Mesenchymal stem cell (in vitro differentiated cells and primary cell): ENCODE measurements at regions not wholly inside any gene's neighbourhood (a gene's known extent, or its start where the extent isn't known, plus 50 kb on each side); places are given as distances from the start of the nearest gene placed in this dataset.

Experiments
- DNase-seq: peaks from one replicate; pipeline ENCODE4 v3.0.0-alpha.2; 2013
- H2AFZ ChIP-seq: one replicate; pipeline ENCODE4 v1.6.1; 2013; ENCODE audit warnings: low read depth, mild to moderate bottlenecking, control low read depth, inconsistent platforms, low read length, moderate library complexity
- H2AK5ac ChIP-seq: 2 replicates; pipeline ENCODE4 v1.6.1; 2013; ENCODE audit warnings: low read length, moderate library complexity, mild to moderate bottlenecking, inconsistent platforms; ENCODE audit not compliant: severe bottlenecking
- H2BK120ac ChIP-seq: one replicate; pipeline ENCODE4 v1.6.1; 2013; ENCODE audit warnings: low read depth, mild to moderate bottlenecking, inconsistent platforms, low read length, moderate library complexity
- H2BK12ac ChIP-seq, 2 experiments: one replicate each; pipeline ENCODE4 v1.6.1; 2013; ENCODE audit warnings: inconsistent platforms in 2 of 2, low read length in 2 of 2, mild to moderate bottlenecking in 2 of 2, moderate library complexity in 2 of 2, control low read depth in 1 of 2
- H2BK15ac ChIP-seq: one replicate; pipeline ENCODE4 v1.6.1; 2013; ENCODE audit warnings: mild to moderate bottlenecking, low read depth, inconsistent platforms; ENCODE audit not compliant: poor library complexity, severe bottlenecking
- H2BK5ac ChIP-seq: 2 replicates; pipeline ENCODE4 v1.6.1; 2013; ENCODE audit warnings: low read depth, mild to moderate bottlenecking, low read length, control low read depth, inconsistent platforms; ENCODE audit not compliant: poor library complexity, severe bottlenecking
- H3K14ac ChIP-seq, 2 experiments: one replicate each; pipeline ENCODE4 v1.6.1; 2013; ENCODE audit warnings: inconsistent platforms in 2 of 2, low read length in 2 of 2, control low read depth in 1 of 2, mild to moderate bottlenecking in 1 of 2, moderate library complexity in 1 of 2
- H3K18ac ChIP-seq, 2 experiments: one replicate each; pipeline ENCODE4 v1.6.1; 2013; ENCODE audit warnings: inconsistent platforms in 2 of 2, low read length in 2 of 2, control low read depth in 1 of 2, low read depth in 1 of 2, mild to moderate bottlenecking in 1 of 2
- H3K23ac ChIP-seq, 2 experiments: one replicate each; pipeline ENCODE4 v1.6.1; 2013; ENCODE audit warnings: inconsistent platforms in 2 of 2, low read length in 2 of 2, mild to moderate bottlenecking in 2 of 2, moderate library complexity in 2 of 2, control low read depth in 1 of 2
- H3K27ac ChIP-seq: 2 replicates; pipeline ENCODE4 v1.5.1; 2013; ENCODE audit warnings: mild to moderate bottlenecking, moderate library complexity, low read length, control low read depth, inconsistent platforms; ENCODE audit not compliant: poor library complexity, severe bottlenecking
- H3K27me3 ChIP-seq, 2 experiments: 2 replicates each; pipeline versions ENCODE4 v1.6.1 to v1.7.0; 2013; ENCODE audit warnings: low read length in 2 of 2, mild to moderate bottlenecking in 2 of 2, moderate library complexity in 2 of 2, control low read depth in 1 of 2, inconsistent platforms in 1 of 2; ENCODE audit not compliant: control insufficient read depth in 1 of 2, insufficient read depth in 1 of 2
- H3K36me3 ChIP-seq, 2 experiments: 2 replicates each; pipeline versions ENCODE4 v1.6.1 to v1.7.0; 2013; ENCODE audit warnings: low read length in 2 of 2, control low read depth in 1 of 2, inconsistent platforms in 1 of 2, low read depth in 1 of 2, mild to moderate bottlenecking in 1 of 2; ENCODE audit not compliant: insufficient read depth in 2 of 2, control insufficient read depth in 1 of 2
- H3K4ac ChIP-seq, 2 experiments: one replicate each; pipeline ENCODE4 v1.6.1; 2013; ENCODE audit warnings: inconsistent platforms in 2 of 2, low read length in 2 of 2, mild to moderate bottlenecking in 2 of 2, moderate library complexity in 2 of 2, control low read depth in 1 of 2, low read depth in 1 of 2
- H3K4me1 ChIP-seq: 2 replicates; pipeline ENCODE4 v1.6.1; 2013; ENCODE audit warnings: low read depth, low read length, control low read depth; ENCODE audit not compliant: control insufficient read depth, insufficient read depth
- H3K4me2 ChIP-seq: 2 replicates; pipeline ENCODE4 v1.6.1; 2013; ENCODE audit warnings: low read length, mild to moderate bottlenecking, inconsistent platforms; ENCODE audit not compliant: poor library complexity, severe bottlenecking
- H3K4me3 ChIP-seq, 2 experiments: 2 replicates each; pipeline versions ENCODE4 v1.5.1 to v1.7.0; 2013; ENCODE audit warnings: low read length in 2 of 2, mild to moderate bottlenecking in 2 of 2, control low read depth in 1 of 2, low read depth in 1 of 2; ENCODE audit not compliant: insufficient read depth in 1 of 2
- H3K79me1 ChIP-seq: replicated peaks from 2 replicates; pipeline ENCODE4 v1.6.1; 2013; ENCODE audit warnings: mild to moderate bottlenecking, control low read depth, low read length, inconsistent platforms; ENCODE audit not compliant: poor library complexity, severe bottlenecking
- H3K9ac ChIP-seq: 2 replicates; pipeline ENCODE4 v1.7.0; 2013; ENCODE audit warnings: mild to moderate bottlenecking, low read length, moderate library complexity
- H3K9me3 ChIP-seq: 2 replicates; pipeline ENCODE4 v1.7.0; 2013; ENCODE audit warnings: mild to moderate bottlenecking, low read length; ENCODE audit not compliant: control insufficient read depth
- H4K8ac ChIP-seq: one replicate; pipeline ENCODE4 v1.6.1; 2013; ENCODE audit warnings: inconsistent platforms, mild to moderate bottlenecking, low read length, moderate library complexity
- H4K91ac ChIP-seq: one replicate; pipeline ENCODE4 v1.6.1; 2013; ENCODE audit warnings: mild to moderate bottlenecking, low read length, inconsistent platforms
- WGBS: methylation state at CpG from one replicate; pipeline ENCODE4 v1.1.7; 2013; ENCODE audit warnings: mixed read lengths; 5-methylcytosine and 5-hydroxymethylcytosine counted together

- Histone ChIP-seq H3K4ac (no peak overlapping the region), H4K8ac (no peak overlapping the region), H3K23ac (no peak overlapping the region), H2AFZ (no peak overlapping the region), H3K36me3 (no peaks in the 10 kb centered on the region), H3K4me2 (no peak overlapping the region), H2AK5ac (no peak overlapping the region), H3K27ac (no peak overlapping the region), H2BK15ac (no peak overlapping the region), H2BK12ac (no peak overlapping the region), H2BK120ac (no peak overlapping the region), H2BK5ac (no peak overlapping the region), H3K14ac (no peak overlapping the region), H3K4me1 (no peaks in the 10 kb centered on the region), H3K9ac (no peak overlapping the region), H4K91ac (no peak overlapping the region), H3K79me1 (no peaks in the 10 kb centered on the region), H3K9me3 (no peaks in the 10 kb centered on the region), H3K18ac (no peak overlapping the region), H3K4me3 (no peak overlapping the region), H3K27me3 (peaks cover 11 to 41% of the 10 kb centered on the region in 2 experiments)
- whole genome bisulfite sequencing = 73% methylated on average over 2 of the region's 2 CpGs
- DNase-seq = no peak
Observed at GRCh38 chr6:40282986-40283385, 304.2 kb downstream of the LRFN2 start.

- H3K4me3 ChIP-seq = no peak overlapping the region
- no peak overlapping the region for H3K4ac ChIP-seq
- H3K4me2 ChIP-seq = no peak overlapping the region
- H2BK5ac ChIP-seq = no peak overlapping the region
- DNase-seq = no peak
- no peaks in the 10 kb centered on the region for H3K4me1 ChIP-seq
- H2BK12ac ChIP-seq = no peak overlapping the region
- 58% methylated on average over 2 of the region's 5 CpGs for WGBS
- no peak overlapping the region for H2BK120ac ChIP-seq
- H3K9me3 ChIP-seq = no peaks in the 10 kb centered on the region
- H4K8ac ChIP-seq = no peak overlapping the region
- no peak overlapping the region for H2BK15ac ChIP-seq
- no peak overlapping the region for H2AK5ac ChIP-seq
- no peaks in the 10 kb centered on the region for H3K79me1 ChIP-seq
- peaks cover 7 to 33% of the 10 kb centered on the region in 2 experiments for H3K27me3 ChIP-seq
- H3K36me3 ChIP-seq = no peaks in the 10 kb centered on the region
- H2AFZ ChIP-seq = no peak overlapping the region
- H3K14ac ChIP-seq = no peak overlapping the region
- no peak overlapping the region for H3K18ac ChIP-seq
- H4K91ac ChIP-seq = no peak overlapping the region
- H3K23ac ChIP-seq = no peak overlapping the region
- no peak overlapping the region for H3K9ac ChIP-seq
- H3K27ac ChIP-seq = no peak overlapping the region
Observed at GRCh38 chr6:40281402-40281801, 305.8 kb downstream of the LRFN2 start.

GRCh38 chr6:40280231-40280630 lies 306.9 kb downstream of the LRFN2 start:
- Histone ChIP-seq H2BK120ac (no peak overlapping the region), H3K4me3 (no peak overlapping the region), H2BK5ac (no peak overlapping the region), H3K27me3 (peaks cover 4 to 21% of the 10 kb centered on the region in 2 experiments), H2BK12ac (no peak overlapping the region), H3K36me3 (no peaks in the 10 kb centered on the region), H3K4me1 (peaks cover 1% of the 10 kb centered on the region), H3K79me1 (no peaks in the 10 kb centered on the region), H3K4me2 (no peak overlapping the region), H3K27ac (no peak overlapping the region), H3K9me3 (no peaks in the 10 kb centered on the region), H2AK5ac (no peak overlapping the region), H3K9ac (no peak overlapping the region), H4K8ac (no peak overlapping the region), H4K91ac (no peak overlapping the region), H3K14ac (no peak overlapping the region), H3K18ac (no peak overlapping the region), H2AFZ (no peak overlapping the region), H2BK15ac (no peak overlapping the region), H3K4ac (no peak overlapping the region), H3K23ac (no peak overlapping the region)
- DNase-seq = no peak
- 66% methylated on average over 3 of the region's 3 CpGs for whole genome bisulfite sequencing

GRCh38 chr6:40276141-40276540 lies 311.0 kb downstream of the LRFN2 start:
- H3K18ac ChIP-seq = no peak overlapping the region
- no peak for DNase-seq
- no peak overlapping the region for H2AK5ac ChIP-seq
- no peak overlapping the region for H2BK120ac ChIP-seq
- 95% methylated on average over 10 of the region's 15 CpGs for WGBS
- no peak overlapping the region for H3K9ac ChIP-seq
- no peak overlapping the region for H3K4ac ChIP-seq
- H3K27me3 ChIP-seq = peaks cover 0 to 4% of the 10 kb centered on the region in 2 experiments
- no peak overlapping the region for H3K4me2 ChIP-seq
- no peak overlapping the region for H3K14ac ChIP-seq
- H2AFZ ChIP-seq = no peak overlapping the region
- no peak overlapping the region for H3K4me3 ChIP-seq
- H3K36me3 ChIP-seq = no peaks in the 10 kb centered on the region
- H2BK5ac ChIP-seq = no peak overlapping the region
- peaks cover 1% of the 10 kb centered on the region for H3K4me1 ChIP-seq
- H3K79me1 ChIP-seq = no peaks in the 10 kb centered on the region
- no peak overlapping the region for H4K8ac ChIP-seq
- H2BK15ac ChIP-seq = no peak overlapping the region
- no peak overlapping the region for H3K27ac ChIP-seq
- H3K9me3 ChIP-seq = no peaks in the 10 kb centered on the region
- no peak overlapping the region for H2BK12ac ChIP-seq
- no peak overlapping the region for H3K23ac ChIP-seq
- H4K91ac ChIP-seq = no peak overlapping the region
